ENCODE measurements at regions not wholly inside any gene's neighbourhood (a gene's known extent, or its start where the extent isn't known, plus 50 kb on each side); places are given as distances from the start of the nearest gene placed in this dataset.

- Histone ChIP-seq H3K27ac (no peak overlapping the region), H3K9me3 (no peaks in the 10 kb centered on the region), H3K36me3 (ENCODE audit: low read depth, missing control alignments) (no peaks in the 10 kb centered on the region), H3K4me1 (no peaks in the 10 kb centered on the region), H3K27me3 (no peaks in the 10 kb centered on the region), H3K4me3 (no peak overlapping the region)
- no peak for TF ChIP-seq POLR2A (IDR thresholded peaks at IDR 0.05)
- TF ChIP-seq, protein P1, sequence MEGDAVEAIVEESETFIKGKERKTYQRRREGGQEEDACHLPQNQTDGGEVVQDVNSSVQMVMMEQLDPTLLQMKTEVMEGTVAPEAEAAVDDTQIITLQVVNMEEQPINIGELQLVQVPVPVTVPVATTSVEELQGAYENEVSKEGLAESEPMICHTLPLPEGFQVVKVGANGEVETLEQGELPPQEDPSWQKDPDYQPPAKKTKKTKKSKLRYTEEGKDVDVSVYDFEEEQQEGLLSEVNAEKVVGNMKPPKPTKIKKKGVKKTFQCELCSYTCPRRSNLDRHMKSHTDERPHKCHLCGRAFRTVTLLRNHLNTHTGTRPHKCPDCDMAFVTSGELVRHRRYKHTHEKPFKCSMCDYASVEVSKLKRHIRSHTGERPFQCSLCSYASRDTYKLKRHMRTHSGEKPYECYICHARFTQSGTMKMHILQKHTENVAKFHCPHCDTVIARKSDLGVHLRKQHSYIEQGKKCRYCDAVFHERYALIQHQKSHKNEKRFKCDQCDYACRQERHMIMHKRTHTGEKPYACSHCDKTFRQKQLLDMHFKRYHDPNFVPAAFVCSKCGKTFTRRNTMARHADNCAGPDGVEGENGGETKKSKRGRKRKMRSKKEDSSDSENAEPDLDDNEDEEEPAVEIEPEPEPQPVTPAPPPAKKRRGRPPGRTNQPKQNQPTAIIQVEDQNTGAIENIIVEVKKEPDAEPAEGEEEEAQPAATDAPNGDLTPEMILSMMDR (IDR thresholded peaks at IDR 0.05), result no peak
- 67 to 74% methylated on average over 1 of the region's 1 CpG for WGBS, 2 donors
- intact Hi-C loops (cut with DNase I; ENCODE audit: low total_unique reads), result no loop called here
- no peak for DNase-seq
Measured at GRCh38 chr4:35883108-35883507, 361.2 kb downstream of the ARAP2 start.

GRCh38 chr4:35884714-35885480 is 359.4 kb downstream of the ARAP2 start:
- H3K4me1 ChIP-seq, result no peaks in the 10 kb centered on the region
- no peak for DNase-seq
- 83 to 84% methylated on average over 3 of the region's 3 CpGs for WGBS, 2 donors
- no peaks in the 10 kb centered on the region for H3K27me3 ChIP-seq
- H3K4me3 ChIP-seq, result no peak overlapping the region
- TF ChIP-seq, protein P1 (IDR thresholded peaks at IDR 0.05), result no peak
- no peaks in the 10 kb centered on the region for H3K9me3 ChIP-seq
- no peaks in the 10 kb centered on the region for H3K36me3 ChIP-seq (ENCODE audit: low read depth, missing control alignments)
- no peak overlapping the region for H3K27ac ChIP-seq
- intact Hi-C loops (cut with DNase I; ENCODE audit: low total_unique reads), result no loop called here

DNA sequence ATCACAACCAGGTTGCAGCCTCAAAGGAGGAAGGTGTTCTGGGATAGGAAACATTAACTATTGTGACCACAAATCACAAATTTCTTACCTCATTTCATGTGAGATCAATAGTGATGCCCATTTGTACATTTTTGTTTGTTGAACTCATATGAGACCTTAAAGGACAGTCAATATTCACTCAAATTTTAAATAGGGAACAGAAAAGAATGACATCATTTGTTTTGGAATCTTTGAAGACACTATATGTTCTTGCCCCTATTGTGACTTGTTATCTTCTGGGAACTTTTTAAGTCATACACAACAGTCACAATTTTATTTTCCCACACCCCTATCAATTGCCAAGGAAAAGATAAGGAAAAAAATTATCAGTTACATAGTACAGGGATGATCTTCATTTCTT is 346.5 kb downstream of the ARAP2 start:
- intact Hi-C loops (cut with DNase I; ENCODE audit: low total_unique reads), result no loop called here
- DNase-seq, result no peak
- TF ChIP-seq POLR2A (IDR thresholded peaks at IDR 0.05), result no peak
- no peaks in the 10 kb centered on the region for H3K9me3 ChIP-seq
- H3K4me1 ChIP-seq, result no peaks in the 10 kb centered on the region
- no peak overlapping the region for H3K4me3 ChIP-seq
- H3K27ac ChIP-seq, result no peak overlapping the region
- H3K27me3 ChIP-seq, result no peaks in the 10 kb centered on the region
- no peaks in the 10 kb centered on the region for H3K36me3 ChIP-seq (ENCODE audit: low read depth, missing control alignments)

DNA sequence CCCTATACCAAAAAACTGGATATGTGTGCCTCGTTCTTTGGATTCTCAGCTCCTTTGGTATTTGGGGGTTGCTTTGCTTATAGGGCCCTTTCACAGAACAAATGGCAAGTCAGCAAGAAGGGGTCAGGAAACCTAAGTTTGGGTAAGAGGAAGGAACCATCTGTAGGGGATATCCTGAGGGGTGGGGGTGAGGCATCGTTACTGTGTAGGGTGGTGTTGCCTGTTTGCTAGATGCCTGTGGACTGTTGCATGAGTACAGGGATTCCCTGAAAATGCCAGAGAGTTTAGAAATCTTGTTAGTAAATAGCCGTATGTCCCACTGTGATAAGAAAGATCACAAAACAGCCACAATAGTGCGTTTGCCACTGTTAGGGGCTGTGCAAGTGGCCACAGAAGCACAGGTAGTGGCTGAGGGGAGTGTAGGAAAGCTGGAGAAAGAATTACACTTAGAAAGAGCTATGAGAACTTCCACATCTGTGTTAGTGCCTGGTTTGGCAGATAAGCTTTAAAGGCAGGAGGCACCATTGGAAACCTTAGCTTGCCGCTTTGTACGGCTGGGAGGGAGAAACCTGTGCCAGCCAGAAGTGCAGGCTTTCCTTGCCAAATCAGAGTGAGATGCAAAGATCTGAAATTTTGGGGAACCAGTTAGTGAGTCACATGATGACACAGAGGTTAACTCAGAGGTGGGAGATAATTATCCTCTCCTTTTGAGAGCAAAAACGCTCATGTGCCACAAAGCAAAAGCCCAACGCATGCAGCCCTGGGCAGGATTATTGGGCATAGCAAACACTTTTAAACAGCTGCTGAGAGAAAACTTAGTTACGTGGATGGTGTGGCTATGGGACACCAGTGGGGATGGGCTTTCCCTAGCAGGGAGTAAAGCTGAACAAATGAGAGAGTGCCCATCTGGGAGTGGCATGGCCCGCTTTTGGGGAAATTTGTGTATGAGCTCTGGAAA is 343.7 kb downstream of the ARAP2 start:
- Histone ChIP-seq H3K9me3 (no peaks in the 10 kb centered on the region), H3K4me1 (no peaks in the 10 kb centered on the region), H3K27ac (no peak overlapping the region), H3K27me3 (no peaks in the 10 kb centered on the region), H3K36me3 (ENCODE audit: low read depth, missing control alignments) (no peaks in the 10 kb centered on the region), H3K4me3 (no peak overlapping the region)
- no peak for DNase-seq
- 83% methylated on average over 10 of the region's 10 CpGs for WGBS, 2 donors
- intact Hi-C loops (cut with DNase I; ENCODE audit: low total_unique reads), result no loop called here
- TF ChIP-seq, protein P1 (IDR thresholded peaks at IDR 0.05), result no peak
- no peak for TF ChIP-seq POLR2A (IDR thresholded peaks at IDR 0.05)

GRCh38 chr4:35912174-35912573 is 332.1 kb downstream of the ARAP2 start:
- H3K4me1 ChIP-seq, result no peaks in the 10 kb centered on the region
- no peak overlapping the region for H3K27ac ChIP-seq
- H3K36me3 ChIP-seq (ENCODE audit: low read depth, missing control alignments), result no peaks in the 10 kb centered on the region
- no peaks in the 10 kb centered on the region for H3K9me3 ChIP-seq
- H3K4me3 ChIP-seq, result no peak overlapping the region
- intact Hi-C loops (cut with DNase I; ENCODE audit: low total_unique reads), result no loop called here
- 91 to 93% methylated on average over 2 of the region's 2 CpGs for WGBS, 2 donors
- no peaks in the 10 kb centered on the region for H3K27me3 ChIP-seq
- no peak for DNase-seq
- no peak for TF ChIP-seq POLR2A (IDR thresholded peaks at IDR 0.05)
- TF ChIP-seq, protein P1 (IDR thresholded peaks at IDR 0.05), result no peak
